GM23248 (cell line): ENCODE measurements at regions not wholly inside any gene's neighbourhood (a gene's known extent, or its start where the extent isn't known, plus 50 kb on each side); places are given as distances from the start of the nearest gene placed in this dataset.

Experiments
- DNase-seq: peaks from one replicate; pipeline ENCODE4 v3.0.0-alpha.2; 2015
- H2AFZ ChIP-seq: fragments of 200-600 bp; sonication (generic); 2 replicates; pipeline ENCODE4 v1.6.1; 2016; ENCODE audit warnings: antibody characterized with exemption
- H3F3A ChIP-seq: fragments of 200-600 bp; sonication (generic); 2 replicates; pipeline ENCODE4 v1.6.1; 2016; ENCODE audit warnings: mild to moderate bottlenecking, antibody characterized with exemption, mixed run types; ENCODE audit not compliant: insufficient read depth
- H3K27ac ChIP-seq: fragments of 200-600 bp; sonication (generic); 2 replicates; pipeline ENCODE4 v1.5.1; 2016; ENCODE audit warnings: mild to moderate bottlenecking
- H3K27me3 ChIP-seq: fragments of 200-600 bp; sonication (generic); replicated peaks from 2 replicates; pipeline ENCODE4 v1.6.1; 2016; ENCODE audit warnings: mild to moderate bottlenecking; ENCODE audit not compliant: insufficient read depth
- H3K36me3 ChIP-seq: fragments of 200-600 bp; sonication (generic); 2 replicates; pipeline ENCODE4 v1.6.1; 2016; ENCODE audit warnings: low read depth, mild to moderate bottlenecking
- H3K4me1 ChIP-seq: fragments of 200-600 bp; sonication (generic); 2 replicates; pipeline ENCODE4 v1.6.1; 2016; ENCODE audit warnings: mild to moderate bottlenecking; ENCODE audit not compliant: insufficient read depth
- H3K4me2 ChIP-seq: fragments of 200-600 bp; sonication (generic); one replicate; pipeline ENCODE4 v1.6.1; 2016; ENCODE audit warnings: mild to moderate bottlenecking; ENCODE audit not compliant: unreplicated experiment
- H3K4me3 ChIP-seq: fragments of 200-600 bp; sonication (generic); 2 replicates; pipeline ENCODE4 v1.5.1; 2016; ENCODE audit warnings: mild to moderate bottlenecking
- H3K79me2 ChIP-seq: fragments of 200-600 bp; sonication (generic); 2 replicates; pipeline ENCODE4 v1.6.1; 2016; ENCODE audit warnings: mild to moderate bottlenecking; ENCODE audit not compliant: insufficient read depth
- H3K9ac ChIP-seq: fragments of 200-600 bp; sonication (generic); 2 replicates; pipeline ENCODE4 v1.6.1; 2016; ENCODE audit warnings: mild to moderate bottlenecking
- H3K9me2 ChIP-seq: fragments of 200-600 bp; sonication (generic); 2 replicates; pipeline ENCODE4 v1.6.1; 2016; ENCODE audit warnings: mixed run types, mild to moderate bottlenecking, moderate library complexity; ENCODE audit not compliant: insufficient read depth
- H3K9me3 ChIP-seq: fragments of 200-600 bp; sonication (generic); one replicate; pipeline ENCODE4 v1.6.1; 2017; ENCODE audit warnings: low read depth
- H4K20me1 ChIP-seq: fragments of 200-600 bp; sonication (generic); 2 replicates; pipeline ENCODE4 v1.6.0; 2016; ENCODE audit not compliant: insufficient read depth
- EZH2 ChIP-seq: fragments of 200-600 bp; sonication (generic); IDR thresholded peaks from 2 replicates; pipeline ENCODE4 v1.6.1; 2018; ENCODE audit warnings: antibody characterized with exemption, mild to moderate bottlenecking; ENCODE audit not compliant: insufficient read depth, poor library complexity, severe bottlenecking
- EZH2phosphoT487 ChIP-seq: fragments of 200-600 bp; sonication (generic); IDR thresholded peaks from 2 replicates; pipeline ENCODE4 v1.6.1; 2018; ENCODE audit warnings: antibody characterized with exemption, moderate library complexity, mild to moderate bottlenecking, low read depth; ENCODE audit not compliant: insufficient read depth
- WGBS, 2 experiments: methylation state at CpG; one replicate each; pipeline ENCODE4 v1.1.6; 2015 to 2017; ENCODE audit warnings: low lambda C conversion rate in 2 of 2, low coverage in 1 of 2; ENCODE audit errors: missing lambda C conversion rate in 2 of 2; 5-methylcytosine and 5-hydroxymethylcytosine counted together
- in situ Hi-C: fragments of 300-500 bp; cut with MboI; formaldehyde crosslinking; loops from 2 replicates; pipeline ENCODE4 v1.15.0; 2020

GRCh38 chr3:177576746-177577145 is 379.5 kb upstream of the TBL1XR1 start:
- TF ChIP-seq EZH2phosphoT487 = no peak
- TF ChIP-seq EZH2 = no peak

DNA sequence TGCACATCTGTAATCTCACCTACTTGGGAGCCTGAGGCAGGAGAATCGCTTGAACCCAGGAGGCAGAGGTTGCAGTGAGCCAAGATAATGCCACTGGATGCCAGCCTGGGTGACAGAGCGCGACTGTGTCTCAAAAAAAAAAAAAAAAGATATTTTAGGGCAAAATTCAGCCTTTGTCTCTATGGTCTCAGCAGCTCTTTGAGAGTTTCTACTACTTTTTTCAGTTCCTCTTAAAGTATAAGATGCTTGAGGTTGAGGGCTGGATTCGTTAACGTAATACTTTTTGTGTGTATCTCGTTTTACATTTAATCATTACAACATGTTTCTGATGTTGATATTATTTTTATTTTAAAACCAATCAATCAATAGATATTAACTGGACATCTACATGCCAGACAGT is 381.2 kb upstream of the TBL1XR1 start:
- no peaks in the 10 kb centered on the region for H3K36me3 ChIP-seq
- H3K79me2 ChIP-seq = no peaks in the 10 kb centered on the region
- 85 to 88% methylated on average over 6 of the region's 6 CpGs for WGBS, 2 experiments
- no peak overlapping the region for H3K4me2 ChIP-seq
- no peak for DNase-seq
- H3K9me2 ChIP-seq = no peaks in the 10 kb centered on the region
- TF ChIP-seq EZH2phosphoT487 (no peak), EZH2 (no peak)
- H3K27ac ChIP-seq = no peak overlapping the region
- H4K20me1 ChIP-seq = no peaks in the 10 kb centered on the region
- no peaks in the 10 kb centered on the region for H3K9me3 ChIP-seq
- H3F3A ChIP-seq = no peaks in the 10 kb centered on the region
- H2AFZ ChIP-seq = no peak overlapping the region
- no peaks in the 10 kb centered on the region for H3K27me3 ChIP-seq
- in situ Hi-C loops = no loop called here
- H3K4me3 ChIP-seq = no peak overlapping the region
- H3K9ac ChIP-seq = no peak overlapping the region
- H3K4me1 ChIP-seq = 0 out of 2 replicates have a peak, but pooled peaks cover 9% of the 10 kb centered on the region

More at GRCh38 chr3:177576746-177577145, 379.5 kb upstream of the TBL1XR1 start:
- Histone ChIP-seq H3K4me3 (no peak overlapping the region), H3F3A (no peaks in the 10 kb centered on the region), H3K9me3 (no peaks in the 10 kb centered on the region), H3K4me1 (0 out of 2 replicates have a peak, but pooled peaks cover 9% of the 10 kb centered on the region), H3K27ac (no peak overlapping the region), H3K9me2 (no peaks in the 10 kb centered on the region), H2AFZ (no peak overlapping the region), H3K36me3 (no peaks in the 10 kb centered on the region), H3K9ac (no peak overlapping the region), H4K20me1 (no peaks in the 10 kb centered on the region), H3K27me3 (no peaks in the 10 kb centered on the region), H3K79me2 (no peaks in the 10 kb centered on the region), H3K4me2 (no peak overlapping the region)
- no peak for DNase-seq
- in situ Hi-C loops = no loop called here
- 65 to 75% methylated on average over 4 of the region's 4 CpGs for WGBS, 2 experiments

- no peak overlapping the region for H3K4me2 ChIP-seq
- H3K4me1 ChIP-seq = 0 out of 2 replicates have a peak, but pooled peaks cover 3% of the 10 kb centered on the region
- no peaks in the 10 kb centered on the region for H3K36me3 ChIP-seq
- H3K9me2 ChIP-seq = no peaks in the 10 kb centered on the region
- 92 to 94% methylated on average over 4 of the region's 4 CpGs for WGBS, 2 experiments
- no peak overlapping the region for H3K4me3 ChIP-seq
- no peak overlapping the region for H3K27ac ChIP-seq
- H4K20me1 ChIP-seq = no peaks in the 10 kb centered on the region
- in situ Hi-C loops = no loop called here
- no peak overlapping the region for H3K9ac ChIP-seq
- H3F3A ChIP-seq = no peaks in the 10 kb centered on the region
- TF ChIP-seq EZH2phosphoT487 = no peak
- TF ChIP-seq EZH2 = no peak
- H3K79me2 ChIP-seq = no peaks in the 10 kb centered on the region
- H3K27me3 ChIP-seq = no peaks in the 10 kb centered on the region
- H3K9me3 ChIP-seq = no peaks in the 10 kb centered on the region
- H2AFZ ChIP-seq = no peak overlapping the region
- DNase-seq = peak; percentile 36
Observed at GRCh38 chr3:177579419-177579818, 382.1 kb upstream of the TBL1XR1 start.

DNA sequence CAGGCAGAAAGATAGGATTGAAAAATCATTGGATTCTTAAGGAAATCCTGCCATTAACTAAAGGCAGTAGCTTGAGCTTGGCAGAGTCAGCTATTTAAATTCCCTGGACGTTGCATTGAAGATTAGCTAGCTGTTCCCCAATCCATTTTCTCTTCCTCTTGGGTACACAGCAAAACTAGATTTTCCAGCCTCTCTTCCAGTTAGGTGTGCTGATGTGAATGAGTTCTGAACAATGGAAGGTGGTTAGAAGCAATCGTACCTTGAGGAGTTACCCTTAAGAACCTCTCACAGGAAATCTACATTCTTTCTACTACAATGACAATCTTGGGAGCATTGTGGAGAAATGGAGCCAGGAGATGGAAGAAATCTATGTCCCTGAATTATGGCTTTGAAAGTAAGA is 383.2 kb upstream of the TBL1XR1 start:
- no peaks in the 10 kb centered on the region for H3K79me2 ChIP-seq
- H3K9ac ChIP-seq = no peak overlapping the region
- no peaks in the 10 kb centered on the region for H3K27me3 ChIP-seq
- H3K27ac ChIP-seq = no peak overlapping the region
- H3K4me1 ChIP-seq = no peaks in the 10 kb centered on the region
- 72 to 77% methylated on average over 2 of the region's 2 CpGs for WGBS, 2 experiments
- no peak overlapping the region for H2AFZ ChIP-seq
- no peaks in the 10 kb centered on the region for H3K9me2 ChIP-seq
- in situ Hi-C loops = no loop called here
- H3K4me3 ChIP-seq = no peak overlapping the region
- no peaks in the 10 kb centered on the region for H3K9me3 ChIP-seq
- TF ChIP-seq EZH2 (no peak), EZH2phosphoT487 (no peak)
- no peak overlapping the region for H3K4me2 ChIP-seq
- no peaks in the 10 kb centered on the region for H3K36me3 ChIP-seq
- H4K20me1 ChIP-seq = no peaks in the 10 kb centered on the region
- H3F3A ChIP-seq = no peaks in the 10 kb centered on the region
- DNase-seq = no peak

DNA sequence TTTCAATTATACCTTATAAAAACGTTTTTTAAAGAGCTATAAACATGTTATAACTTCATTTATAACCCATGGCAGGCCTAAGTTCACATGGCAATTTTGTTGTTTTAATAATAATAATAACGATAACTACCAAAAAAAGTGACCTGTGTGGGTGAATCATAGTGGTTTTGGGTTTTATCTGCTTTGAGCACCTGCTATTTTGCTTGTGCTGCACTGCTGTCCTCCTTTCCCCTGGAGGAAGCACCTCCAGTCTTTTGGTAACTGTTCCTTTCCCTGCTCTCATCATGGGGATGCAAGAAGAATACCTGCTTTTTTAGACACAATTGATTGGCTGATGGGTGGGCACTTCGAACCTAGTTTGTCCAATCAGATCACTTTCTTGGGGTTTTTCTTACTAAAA is 388.0 kb upstream of the TBL1XR1 start:
- Histone ChIP-seq H3K27me3 (no peaks in the 10 kb centered on the region), H3K9ac (no peak overlapping the region), H3K9me3 (no peaks in the 10 kb centered on the region), H3K79me2 (no peaks in the 10 kb centered on the region), H3K4me3 (no peak overlapping the region), H3K36me3 (no peaks in the 10 kb centered on the region), H2AFZ (no peak overlapping the region), H3K4me2 (no peak overlapping the region), H3K27ac (no peak overlapping the region), H3F3A (peaks cover 19% of the 10 kb centered on the region), H3K4me1 (peaks cover 14% of the 10 kb centered on the region), H3K9me2 (no peaks in the 10 kb centered on the region), H4K20me1 (no peaks in the 10 kb centered on the region)
- WGBS, 2 experiments = 39 to 41% methylated on average over 3 of the region's 3 CpGs
- TF ChIP-seq EZH2phosphoT487 (no peak), EZH2 (no peak)
- DNase-seq = no peak
- in situ Hi-C loops = no loop called here
